Testis (tissue), 2 donors: ENCODE measurements at regions not wholly inside any gene's neighbourhood (a gene's known extent, or its start where the extent isn't known, plus 50 kb on each side); places are given as distances from the start of the nearest gene placed in this dataset.

Experiments
- POLR2A ChIP-seq: fragments of 450-650 bp; IDR thresholded peaks from one replicate; pipeline ENCODE4 v1.6.1; 2017; ENCODE audit warnings: antibody characterized with exemption, mild to moderate bottlenecking, moderate library complexity
- TF ChIP-seq, protein P1 (sequence below), 3 experiments: fragments of 450-650 bp in 2 of 3; fragments of 200-600 bp in 1 of 3; sonication (generic) in 1 of 3; IDR thresholded peaks; one replicate each; pipeline ENCODE4 v1.5.1; 2016 to 2019; ENCODE audit warnings: antibody characterized with exemption in 3 of 3, mild to moderate bottlenecking in 2 of 3, moderate library complexity in 1 of 3

DNA sequence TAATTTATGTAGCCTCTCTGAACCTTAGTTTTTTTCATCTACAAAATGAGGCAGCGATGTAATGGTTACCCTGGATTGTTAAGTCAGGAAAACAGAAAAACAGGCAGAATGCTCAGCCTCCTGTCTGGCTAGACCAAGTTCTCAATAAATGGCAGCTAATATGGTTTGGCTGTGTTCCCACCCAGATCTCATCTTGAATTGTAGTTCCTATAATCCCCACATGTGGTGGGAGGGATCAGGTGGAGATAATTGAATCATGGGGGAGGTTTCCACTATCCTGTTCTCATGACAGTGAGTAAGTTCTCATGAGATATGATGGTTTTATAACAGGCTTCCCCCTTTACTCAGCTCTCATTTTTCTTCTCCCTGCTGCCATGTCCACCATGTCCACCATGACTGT lies 220.0 kb downstream of the CMPK2 start:
- TF ChIP-seq, protein P1, sequence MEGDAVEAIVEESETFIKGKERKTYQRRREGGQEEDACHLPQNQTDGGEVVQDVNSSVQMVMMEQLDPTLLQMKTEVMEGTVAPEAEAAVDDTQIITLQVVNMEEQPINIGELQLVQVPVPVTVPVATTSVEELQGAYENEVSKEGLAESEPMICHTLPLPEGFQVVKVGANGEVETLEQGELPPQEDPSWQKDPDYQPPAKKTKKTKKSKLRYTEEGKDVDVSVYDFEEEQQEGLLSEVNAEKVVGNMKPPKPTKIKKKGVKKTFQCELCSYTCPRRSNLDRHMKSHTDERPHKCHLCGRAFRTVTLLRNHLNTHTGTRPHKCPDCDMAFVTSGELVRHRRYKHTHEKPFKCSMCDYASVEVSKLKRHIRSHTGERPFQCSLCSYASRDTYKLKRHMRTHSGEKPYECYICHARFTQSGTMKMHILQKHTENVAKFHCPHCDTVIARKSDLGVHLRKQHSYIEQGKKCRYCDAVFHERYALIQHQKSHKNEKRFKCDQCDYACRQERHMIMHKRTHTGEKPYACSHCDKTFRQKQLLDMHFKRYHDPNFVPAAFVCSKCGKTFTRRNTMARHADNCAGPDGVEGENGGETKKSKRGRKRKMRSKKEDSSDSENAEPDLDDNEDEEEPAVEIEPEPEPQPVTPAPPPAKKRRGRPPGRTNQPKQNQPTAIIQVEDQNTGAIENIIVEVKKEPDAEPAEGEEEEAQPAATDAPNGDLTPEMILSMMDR (IDR thresholded peaks at IDR 0.05), result no peak
- no peak for TF ChIP-seq POLR2A
